Effector CD4-positive, alpha-beta T cell (primary cell): ENCODE measurements at regions not wholly inside any gene's neighbourhood (a gene's known extent, or its start where the extent isn't known, plus 50 kb on each side); places are given as distances from the start of the nearest gene placed in this dataset.

ENCODE experiments used
- DNase-seq: peaks from one replicate; pipeline ENCODE4 v3.0.0-alpha.2; 2020

DNA sequence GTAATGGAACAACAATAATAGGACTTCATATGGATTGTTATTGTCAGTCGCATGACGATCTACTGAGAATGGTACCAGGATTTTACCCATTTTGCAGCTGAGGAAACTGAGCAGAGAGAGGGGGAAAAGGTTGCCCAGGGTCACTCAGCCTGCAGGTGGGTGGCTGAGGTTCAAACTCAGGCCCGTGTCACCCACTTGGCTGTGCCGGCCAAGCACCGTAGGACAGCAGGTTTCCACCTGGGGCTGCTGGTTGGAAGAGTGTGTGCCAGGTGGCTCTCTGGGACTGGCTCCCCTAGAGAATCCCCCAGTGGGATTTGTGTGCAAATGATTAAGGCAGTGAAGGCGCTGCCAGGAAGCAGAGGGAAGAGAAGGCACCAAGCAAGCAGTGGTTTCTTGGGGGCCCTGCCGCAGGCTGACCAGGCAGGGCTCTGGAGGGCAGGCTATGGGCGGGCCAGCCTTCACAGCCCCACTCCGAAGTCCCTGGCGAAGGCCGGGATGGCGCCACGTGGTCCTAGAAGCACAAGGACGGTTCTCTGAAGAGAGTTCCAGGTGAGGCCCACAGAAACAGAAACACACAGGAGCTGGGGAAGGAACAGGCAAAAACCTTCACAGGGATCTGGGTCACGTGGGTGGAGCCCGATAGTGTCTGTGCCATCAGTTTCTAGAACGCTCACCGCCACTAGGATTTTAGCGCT lies 163.5 kb downstream of the IRF8 start:
- no peak for DNase-seq

DNA sequence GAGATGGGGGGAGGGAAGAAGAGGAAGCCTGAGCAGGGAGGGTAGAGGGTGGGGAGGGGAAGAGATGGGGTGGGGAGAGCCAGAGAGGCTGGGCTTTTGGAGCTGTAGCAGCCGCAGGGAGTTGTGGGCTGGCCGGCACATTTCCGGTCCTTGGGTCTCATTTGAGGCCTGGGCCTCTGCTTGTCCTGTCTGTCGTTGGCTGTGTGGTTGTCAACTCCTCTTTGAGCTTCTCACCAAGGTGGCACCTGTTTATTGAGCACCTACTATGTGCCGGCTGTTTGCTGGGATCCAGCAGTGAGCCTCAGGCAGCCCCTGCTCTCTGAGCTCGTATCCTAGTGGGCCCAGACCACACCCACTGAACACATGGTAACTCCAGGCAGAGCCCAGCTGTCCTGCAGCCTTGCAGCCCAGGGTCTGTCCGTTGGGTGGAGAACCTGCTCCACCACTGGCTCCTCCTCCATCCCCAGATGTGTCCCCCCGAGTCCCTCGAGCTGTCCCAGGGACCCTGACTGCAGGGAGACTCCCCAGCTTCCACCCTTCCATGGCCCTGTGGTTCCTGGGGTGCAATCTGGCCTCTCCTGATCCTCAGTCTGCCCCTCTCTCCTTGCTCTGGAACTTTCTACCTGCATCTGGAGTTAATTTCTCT lies 164.9 kb downstream of the IRF8 start:
- no peak for DNase-seq

DNA sequence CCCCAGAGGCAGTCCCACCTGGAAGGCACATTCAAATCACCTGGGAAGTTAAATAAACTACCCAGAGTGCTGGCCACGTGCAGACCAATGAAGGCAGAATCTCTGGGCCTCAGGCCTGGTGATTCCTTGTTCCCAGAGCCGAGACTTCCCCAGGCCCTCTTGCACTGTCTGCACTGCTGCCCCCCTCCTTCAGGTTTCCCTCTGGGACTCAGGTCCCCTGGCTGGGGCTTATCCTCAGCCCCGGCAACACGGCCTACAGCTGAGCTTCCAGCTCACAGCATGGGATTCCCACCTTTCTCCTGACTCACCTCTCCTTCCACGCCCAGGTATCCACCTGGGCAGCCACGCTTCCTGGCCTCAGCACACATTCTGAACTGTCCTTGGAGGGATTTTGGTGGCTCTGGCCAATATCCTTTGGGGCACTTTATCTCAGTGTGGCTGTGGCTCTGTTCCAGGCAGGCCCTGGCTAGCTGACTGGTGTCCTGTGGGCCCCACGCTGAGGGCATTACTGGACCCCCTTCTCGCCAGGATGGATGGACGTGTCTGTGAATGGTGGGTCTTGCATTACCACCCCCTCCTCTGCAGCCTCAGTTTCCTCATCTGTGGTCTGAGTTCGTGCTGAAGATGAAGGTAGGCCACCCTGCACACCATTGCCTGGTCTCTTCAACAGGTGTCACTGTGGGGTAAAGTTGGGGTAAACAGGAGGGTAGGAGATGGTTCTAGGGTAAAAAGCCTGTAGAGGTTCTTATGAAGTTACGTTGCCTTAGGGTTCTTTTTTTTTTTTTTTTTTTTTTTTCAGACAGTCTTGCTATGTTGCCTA lies 165.7 kb downstream of the IRF8 start:
- no peak for DNase-seq

DNA sequence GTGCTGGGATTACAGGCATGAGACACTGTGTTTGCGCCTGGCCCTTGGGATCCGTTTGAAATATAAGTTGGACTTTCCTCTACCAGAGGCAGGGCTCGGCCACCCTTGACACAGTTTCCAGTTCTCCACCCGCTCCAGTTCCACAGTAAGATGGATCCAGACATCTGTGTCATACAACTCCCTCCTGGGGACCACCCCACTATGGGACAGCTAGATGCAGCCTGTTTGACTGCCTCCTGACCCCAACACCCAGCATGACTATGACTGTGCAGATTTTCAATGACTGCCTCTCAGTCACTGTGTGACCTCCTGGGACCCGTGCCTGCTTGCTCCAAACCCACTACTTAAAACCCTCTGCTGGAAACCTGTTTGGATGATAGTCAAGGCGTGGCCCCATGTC lies 166.7 kb downstream of the IRF8 start:
- DNase-seq, result no peak

DNA sequence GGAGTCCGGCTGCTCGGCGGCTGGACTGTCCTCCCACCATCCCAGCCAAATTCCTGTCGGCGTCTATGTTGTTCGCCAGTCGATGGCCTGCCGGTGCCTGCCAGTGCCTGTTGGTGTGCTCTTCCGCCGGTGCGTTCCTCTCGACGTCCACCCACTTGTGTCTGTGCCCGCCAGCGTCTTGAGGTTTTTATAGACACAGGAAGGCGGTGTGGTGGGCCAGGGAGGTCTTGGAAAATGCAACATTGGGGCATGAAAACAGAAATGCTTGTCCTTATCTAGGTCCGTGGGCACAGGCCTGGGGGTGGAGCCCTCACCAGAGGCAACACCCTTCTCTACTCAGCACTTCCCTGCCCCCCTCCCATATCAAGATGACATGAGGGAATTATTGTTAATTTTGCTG lies 167.8 kb downstream of the IRF8 start:
- DNase-seq, result no peak

DNA sequence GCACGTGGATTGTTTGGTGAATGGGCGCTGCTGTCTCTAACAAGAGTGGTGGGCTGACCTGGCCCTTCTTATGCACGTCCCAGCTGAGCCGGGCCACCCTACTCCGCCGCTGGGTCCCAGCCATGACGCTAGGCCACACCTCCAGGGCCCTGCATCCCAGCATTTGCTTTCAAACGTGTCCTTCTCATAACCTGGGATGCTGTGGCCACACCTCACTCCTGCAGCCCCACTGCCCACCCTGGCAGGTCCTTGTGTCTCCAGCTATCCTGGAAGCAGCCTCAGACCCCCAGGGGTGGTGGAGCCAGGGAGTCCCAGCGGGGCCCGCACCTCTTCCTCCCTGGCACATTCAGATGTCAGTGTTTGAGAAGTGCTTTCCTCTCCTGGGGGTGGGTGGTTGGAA lies 168.6 kb downstream of the IRF8 start:
- DNase-seq, result no peak

DNA sequence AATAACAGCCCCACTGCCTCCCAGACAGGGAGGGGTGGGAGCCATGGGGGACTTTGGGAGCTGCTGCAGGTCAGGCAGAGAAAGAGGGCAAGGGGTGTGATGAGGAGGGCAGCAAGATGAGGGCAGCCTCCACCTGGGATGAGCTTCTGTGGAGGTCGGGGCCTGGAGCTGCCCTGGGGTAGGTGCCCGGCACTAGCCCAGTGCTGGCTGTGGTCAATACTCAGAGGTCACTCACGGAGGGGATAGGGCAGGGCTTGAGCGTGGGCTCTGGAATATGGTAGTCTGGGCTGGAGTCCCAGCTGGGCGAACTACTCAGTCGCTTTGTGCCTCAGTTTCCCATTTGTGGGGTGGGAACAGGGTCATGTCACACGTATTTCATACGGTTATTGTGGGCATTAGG lies 169.0 kb downstream of the IRF8 start:
- no peak for DNase-seq

DNA sequence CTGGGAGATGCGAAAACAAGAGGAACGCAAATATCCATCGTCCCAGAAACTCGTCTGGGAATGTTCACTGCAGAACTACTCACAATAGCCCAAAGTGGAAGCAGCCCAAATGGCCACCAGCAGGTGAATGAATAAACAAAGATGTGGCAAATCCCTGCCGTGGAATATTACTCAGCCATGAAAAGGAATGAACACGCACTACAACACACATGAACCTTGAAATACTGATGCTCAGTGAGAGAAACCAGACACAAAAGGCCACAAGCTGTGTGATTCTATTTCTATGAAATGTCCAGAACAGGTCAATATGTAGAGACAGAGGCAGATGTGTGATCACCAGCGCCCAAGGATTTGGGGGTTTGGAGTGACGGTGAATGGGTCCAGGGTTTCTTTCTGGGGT lies 169.8 kb downstream of the IRF8 start:
- DNase-seq, result no peak

DNA sequence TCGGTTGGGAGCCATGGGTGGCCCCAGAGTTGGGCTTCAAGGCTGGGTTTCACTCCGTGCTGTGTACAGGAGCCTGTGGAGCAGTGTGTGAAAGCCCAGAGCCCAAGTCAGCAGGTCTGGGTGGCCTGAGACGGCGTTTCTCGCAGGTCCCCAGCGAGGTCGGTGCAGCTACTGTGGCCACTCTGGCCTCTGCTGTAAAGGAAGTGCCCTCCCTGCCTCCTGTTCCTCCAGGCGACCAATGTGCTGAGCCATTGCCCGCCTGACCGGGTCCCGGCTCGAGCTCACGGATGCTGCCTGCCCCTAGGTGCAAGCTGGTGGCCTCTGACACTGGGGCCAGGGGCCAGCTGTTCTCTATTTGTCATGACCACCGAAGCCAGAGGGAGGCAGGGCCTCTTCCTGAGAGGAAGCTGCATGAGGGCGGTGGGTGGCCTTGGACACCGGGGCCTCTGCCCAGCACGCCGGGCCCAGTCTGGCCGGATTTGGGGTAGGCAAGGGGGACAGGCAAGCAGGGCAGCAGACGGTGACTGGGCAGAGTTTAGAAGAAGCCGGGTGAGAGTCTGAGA lies 170.9 kb downstream of the IRF8 start:
- no peak for DNase-seq

DNA sequence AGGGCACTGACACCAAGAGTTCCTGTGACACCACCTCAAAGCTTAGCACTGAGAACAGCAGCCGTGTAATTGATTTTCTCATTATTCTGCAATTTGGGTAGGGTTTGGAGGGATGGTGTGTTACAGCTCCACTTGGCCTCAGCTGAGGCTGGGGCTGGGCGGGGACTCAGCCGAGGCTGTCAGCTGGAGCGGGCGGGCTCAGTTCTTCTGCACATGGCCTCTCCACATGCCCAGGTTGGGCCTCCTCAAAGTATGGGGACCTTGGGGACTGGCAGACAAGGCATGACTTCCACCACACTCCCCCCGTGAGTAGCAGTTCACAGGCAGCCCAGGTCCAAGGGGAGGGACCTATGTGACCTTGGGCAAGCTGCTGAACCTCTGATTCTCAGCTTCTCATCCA lies 171.5 kb downstream of the IRF8 start:
- DNase-seq, result no peak

DNA sequence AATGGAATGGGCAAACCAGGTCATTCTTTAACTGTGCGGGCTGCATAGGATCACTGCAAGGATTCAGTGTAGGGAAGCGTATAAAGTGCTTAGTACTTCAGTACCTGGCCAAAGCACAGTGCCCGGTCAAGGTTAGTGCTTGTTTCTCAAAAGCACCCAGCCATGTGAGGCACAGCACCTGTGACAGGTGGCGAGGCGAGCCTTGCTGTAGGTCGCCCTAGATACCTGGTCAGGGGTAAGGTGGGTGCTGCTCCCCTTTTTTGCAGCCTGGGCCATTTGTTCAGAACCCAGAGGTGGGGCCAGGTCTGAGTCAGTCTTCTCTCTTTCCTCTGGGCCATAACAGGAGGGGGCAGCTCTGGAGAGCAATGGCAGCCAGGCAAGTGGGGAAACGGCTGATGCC lies 172.0 kb downstream of the IRF8 start:
- DNase-seq, result no peak

DNA sequence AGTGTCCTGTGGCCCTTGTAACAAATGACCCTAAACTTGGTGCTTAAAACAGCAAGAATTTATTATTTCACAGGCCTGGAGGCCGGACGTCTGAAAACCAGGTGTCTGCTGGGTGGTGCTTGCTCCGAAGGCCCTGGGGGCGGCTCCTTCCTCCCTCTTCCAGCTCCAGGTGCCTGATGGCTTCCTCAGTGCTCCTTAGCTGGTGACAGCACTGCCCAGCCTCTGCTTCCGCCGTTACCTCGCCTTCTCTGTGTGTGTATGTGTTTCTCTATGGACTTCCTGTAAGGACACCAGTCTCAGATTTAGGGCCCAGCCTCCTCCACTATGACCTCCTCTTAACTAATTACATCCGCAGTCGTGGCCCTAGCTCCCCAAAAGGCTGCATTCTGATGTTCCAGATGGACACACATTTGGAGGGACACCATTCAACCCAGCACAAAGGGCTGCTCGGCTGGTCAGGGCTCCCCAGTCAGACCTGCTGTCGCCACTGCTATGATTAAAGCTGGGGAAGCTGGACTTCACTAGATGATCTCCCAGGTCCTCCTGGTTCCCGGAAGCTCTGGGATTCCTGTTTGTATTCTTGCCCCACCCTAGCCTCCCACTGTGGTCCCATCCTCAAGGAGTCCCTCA lies 172.8 kb downstream of the IRF8 start:
- DNase-seq, result no peak

DNA sequence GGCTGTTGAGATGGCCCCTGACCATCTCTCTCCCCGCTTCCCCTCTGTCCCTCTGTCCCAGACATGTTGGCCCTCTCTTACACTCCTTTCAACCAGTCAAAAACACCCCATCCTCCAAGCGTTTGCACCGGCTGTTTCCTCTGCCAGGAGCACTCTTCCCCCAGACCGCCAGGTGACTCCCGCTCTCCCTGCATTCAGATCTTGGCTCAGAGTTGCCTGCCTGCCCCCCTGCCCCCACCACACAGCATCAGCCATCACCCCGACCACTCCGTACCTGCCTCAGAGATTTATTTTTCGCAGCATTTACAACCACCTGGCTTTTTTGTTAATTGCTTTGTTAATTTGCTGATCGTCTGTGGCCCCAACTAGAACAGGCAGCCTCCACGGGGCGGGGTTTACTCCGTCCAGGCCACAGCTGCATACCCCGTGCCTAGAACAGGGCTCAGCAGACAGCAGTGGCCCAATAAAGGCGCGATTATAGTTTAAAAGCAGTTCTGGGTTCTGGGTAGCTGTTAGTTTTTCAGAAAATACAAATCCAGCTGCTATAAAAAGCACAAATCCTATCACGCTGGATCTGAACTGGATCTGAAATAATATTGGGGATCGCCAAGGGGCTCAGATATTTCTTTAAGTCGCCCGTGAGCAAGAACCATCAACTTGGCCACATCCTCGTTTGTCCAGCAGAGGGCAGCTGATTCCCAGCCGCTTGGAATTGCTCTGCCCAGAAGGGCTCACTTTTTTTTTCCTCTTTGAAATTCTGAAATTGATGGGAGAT lies 173.6 kb downstream of the IRF8 start:
- no peak for DNase-seq

DNA sequence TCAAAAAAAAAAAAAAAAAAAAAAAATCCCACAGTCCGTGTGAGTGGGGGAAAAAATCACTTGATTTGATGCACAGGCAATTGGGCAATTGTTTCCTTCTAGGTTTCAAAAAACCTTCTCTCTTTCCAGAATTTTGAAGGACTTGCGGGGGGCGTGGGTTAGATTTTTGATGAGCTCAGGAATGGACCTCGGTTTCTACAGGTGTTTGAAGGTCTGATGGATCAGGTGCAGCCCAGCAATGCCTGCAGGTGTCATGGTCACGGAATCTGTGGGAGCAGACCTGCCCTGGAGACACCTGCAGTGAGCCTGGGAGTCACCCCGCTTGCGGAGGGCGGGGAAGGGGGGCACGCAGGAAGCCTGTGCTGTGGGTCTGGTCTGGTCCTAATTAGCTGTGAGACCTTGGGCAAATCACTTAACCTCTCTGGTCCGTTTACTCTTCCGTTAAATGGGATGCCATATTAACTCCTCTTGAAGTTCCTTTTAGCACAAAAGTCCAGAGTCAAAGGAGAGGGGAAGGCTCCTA lies 174.2 kb downstream of the IRF8 start:
- no peak for DNase-seq

DNA sequence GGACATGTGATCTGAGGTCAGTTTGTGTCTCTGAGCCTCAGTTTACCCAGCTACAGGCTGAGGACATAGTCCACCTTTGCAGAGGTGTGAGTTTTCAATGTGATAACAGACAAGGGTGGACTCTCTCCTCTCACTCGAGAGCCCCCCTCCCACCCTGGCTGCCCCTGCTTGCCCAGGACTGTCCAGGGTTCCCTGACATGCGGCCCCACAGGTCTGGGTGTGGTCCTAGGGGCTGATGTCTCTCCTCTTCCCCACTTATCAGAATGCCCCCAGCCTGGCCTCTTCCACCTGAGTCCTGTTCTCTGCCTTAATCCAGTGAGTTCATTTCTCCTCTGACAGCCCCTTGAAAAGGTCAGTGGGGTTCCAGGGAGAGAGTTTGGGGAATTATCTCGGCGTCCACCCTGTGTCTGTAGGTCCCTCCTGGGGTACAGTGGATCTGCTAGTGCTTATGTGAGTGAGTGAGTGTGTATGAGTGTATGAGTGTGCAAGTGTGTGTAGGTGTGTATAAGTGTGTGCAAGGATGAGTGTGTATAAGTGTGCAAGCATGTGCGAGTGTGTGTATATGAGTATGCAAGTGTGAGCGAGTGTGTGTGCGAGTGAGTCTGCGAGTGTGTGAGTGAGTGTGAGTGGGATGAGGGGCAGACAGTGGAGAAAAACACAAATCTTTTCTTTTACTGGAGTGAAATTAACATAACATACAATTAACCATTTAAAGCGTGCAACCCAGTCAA lies 175.0 kb downstream of the IRF8 start:
- no peak for DNase-seq

DNA sequence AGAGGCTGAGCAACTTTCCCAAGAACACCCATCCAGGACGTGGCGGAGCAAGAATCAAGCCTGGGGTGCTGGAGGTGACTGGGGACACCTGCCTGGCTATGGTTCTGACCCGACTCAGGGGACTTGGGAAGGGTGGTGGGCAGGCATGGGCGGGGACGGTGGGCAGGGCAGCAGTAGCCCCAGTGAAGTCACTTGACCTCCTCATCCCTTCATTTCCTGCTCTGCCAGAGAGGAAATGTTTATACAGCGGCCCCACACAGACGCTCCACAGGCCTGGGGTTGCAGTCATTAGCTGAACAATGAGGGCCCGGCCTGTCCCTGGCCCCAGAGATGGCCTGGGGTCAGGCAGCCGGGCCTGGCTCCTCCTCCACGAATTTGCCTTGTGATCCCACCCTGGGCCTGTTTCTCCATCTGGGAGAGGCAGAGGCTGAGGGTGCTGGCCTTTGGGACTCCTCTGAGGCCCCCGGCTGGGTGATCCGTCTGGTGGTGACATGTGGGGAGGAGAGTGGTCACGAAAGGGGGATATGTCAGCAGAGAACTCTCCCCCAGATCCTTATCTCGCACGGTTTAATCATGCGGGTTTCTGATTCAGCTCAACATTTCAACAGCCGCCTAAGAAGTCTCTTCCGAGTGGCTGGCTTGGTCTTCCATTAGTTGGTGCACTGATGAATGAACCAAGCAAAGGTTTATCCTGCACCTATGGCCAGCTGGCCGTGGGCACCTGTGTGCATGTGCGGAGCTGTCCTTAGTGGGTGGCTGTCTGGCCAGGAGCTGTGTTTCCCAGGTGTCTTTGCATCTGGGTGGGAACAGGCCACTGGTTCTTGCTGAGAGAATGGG lies 175.9 kb downstream of the IRF8 start:
- DNase-seq, result no peak

DNA sequence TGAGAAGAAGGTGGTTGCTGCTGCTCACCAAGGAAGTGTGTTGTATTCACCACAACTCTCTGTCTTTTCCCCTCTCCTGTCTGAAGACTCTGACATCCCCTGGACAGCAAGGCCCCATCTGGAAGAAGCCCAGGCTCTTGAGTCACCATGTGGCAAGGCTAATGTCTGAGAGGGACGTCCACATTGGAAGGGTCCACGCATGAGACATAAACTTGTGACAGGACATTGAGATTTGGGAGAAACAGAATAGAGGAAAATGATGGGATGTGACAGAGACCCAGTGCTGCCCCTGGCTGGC lies 176.5 kb downstream of the IRF8 start:
- DNase-seq, result no peak

DNA sequence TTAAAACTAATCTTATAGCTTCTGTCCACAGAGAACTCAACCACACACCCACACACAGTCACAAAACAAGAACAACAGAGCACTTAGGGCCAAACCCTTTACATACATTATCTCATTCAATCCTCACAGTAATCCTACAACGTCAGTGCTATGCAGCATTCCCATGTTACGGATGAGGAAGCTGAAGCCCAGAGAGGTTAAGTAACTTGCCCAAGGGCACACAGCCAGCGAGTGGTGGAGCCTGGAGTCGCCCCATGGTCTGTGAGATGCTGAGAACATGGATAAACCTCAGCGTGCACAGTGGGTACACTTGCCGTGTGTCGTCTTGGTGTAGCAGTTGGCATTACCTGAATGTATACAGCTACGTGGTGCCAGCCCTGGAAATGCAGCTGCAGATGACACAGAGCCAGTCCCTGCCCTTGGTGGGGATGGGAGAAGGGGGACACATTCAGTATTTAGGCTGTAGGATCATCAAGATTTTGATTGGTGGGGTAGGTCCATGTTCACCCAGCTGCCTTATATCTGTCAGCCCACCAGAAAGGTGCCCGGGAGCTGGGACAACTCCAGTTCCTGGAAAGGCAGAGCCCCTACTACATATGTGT lies 177.0 kb downstream of the IRF8 start:
- DNase-seq, result no peak

DNA sequence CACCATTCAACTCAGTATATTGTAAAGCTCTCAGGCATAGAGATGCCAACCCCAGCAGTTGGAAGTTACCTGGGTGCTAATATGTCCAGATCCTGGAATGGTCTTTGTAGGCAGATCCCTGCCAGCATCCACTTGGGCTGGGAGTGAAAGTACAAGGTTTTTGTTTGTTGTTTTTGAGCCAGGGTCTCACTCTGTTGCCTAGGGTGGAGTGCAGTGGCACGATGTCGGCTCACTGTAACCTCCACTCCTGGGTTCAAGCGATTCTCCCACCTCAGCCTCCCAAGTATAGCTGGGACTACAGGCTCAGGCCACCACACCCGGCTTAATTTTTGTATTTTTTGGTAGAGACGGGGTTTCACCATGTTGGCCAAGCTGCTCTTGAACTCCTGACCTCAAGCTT lies 177.6 kb downstream of the IRF8 start:
- DNase-seq, result no peak

DNA sequence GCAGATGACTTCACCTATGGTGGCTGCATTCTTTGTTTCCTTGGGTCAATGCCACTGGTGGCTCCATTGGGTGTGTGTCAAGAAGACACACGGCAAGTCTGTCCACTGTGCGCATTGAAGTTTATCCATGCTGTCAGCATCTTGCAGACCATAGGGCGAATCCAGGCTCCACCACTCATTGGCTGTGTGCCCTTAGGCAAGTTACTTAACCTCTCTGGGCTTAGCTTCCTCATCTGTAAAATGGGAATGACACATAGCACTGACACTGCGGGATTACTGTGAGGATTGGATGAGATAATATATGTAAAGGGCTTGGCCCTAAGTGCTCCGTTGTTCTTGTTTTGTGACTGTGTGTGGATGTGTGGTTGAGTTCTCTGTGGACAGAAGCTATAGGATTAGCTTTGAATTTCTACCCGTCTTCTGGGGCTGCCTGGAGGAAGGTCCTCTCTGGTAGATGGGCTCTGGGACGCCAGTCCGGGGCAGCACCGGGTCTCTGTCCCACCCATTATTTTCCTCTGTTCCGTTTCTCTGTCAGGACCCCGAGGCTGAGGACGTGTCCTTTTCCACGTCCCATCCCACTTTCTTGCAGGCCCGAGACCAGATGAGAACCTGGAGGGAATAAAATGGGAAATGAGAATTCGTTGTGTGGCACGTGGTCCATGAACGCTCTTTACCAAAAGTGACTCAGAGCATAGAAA lies 178.4 kb downstream of the IRF8 start:
- no peak for DNase-seq
